DOHH2 (cell line): ENCODE measurements at regions not wholly inside any gene's neighbourhood (a gene's known extent, or its start where the extent isn't known, plus 50 kb on each side); places are given as distances from the start of the nearest gene placed in this dataset.

ENCODE experiments used
- EZH2phosphoT487 ChIP-seq: fragments of 200-600 bp; sonication (generic); IDR thresholded peaks from 2 replicates; pipeline ENCODE4 v1.6.1; 2017; ENCODE audit warnings: borderline replicate concordance, mild to moderate bottlenecking, antibody characterized with exemption, low read length, moderate library complexity, mixed read lengths
- TF ChIP-seq, protein P1 (sequence below): fragments of 200-600 bp; sonication (generic); IDR thresholded peaks from one replicate; pipeline ENCODE4 v1.5.1; 2014; ENCODE audit warnings: antibody characterized with exemption, mild to moderate bottlenecking, low read depth, low read length; ENCODE audit not compliant: poor library complexity, severe bottlenecking

GRCh38 chr2:181393472-181393871 is 63.7 kb upstream of the ITGA4 start:
- TF ChIP-seq, protein P1, sequence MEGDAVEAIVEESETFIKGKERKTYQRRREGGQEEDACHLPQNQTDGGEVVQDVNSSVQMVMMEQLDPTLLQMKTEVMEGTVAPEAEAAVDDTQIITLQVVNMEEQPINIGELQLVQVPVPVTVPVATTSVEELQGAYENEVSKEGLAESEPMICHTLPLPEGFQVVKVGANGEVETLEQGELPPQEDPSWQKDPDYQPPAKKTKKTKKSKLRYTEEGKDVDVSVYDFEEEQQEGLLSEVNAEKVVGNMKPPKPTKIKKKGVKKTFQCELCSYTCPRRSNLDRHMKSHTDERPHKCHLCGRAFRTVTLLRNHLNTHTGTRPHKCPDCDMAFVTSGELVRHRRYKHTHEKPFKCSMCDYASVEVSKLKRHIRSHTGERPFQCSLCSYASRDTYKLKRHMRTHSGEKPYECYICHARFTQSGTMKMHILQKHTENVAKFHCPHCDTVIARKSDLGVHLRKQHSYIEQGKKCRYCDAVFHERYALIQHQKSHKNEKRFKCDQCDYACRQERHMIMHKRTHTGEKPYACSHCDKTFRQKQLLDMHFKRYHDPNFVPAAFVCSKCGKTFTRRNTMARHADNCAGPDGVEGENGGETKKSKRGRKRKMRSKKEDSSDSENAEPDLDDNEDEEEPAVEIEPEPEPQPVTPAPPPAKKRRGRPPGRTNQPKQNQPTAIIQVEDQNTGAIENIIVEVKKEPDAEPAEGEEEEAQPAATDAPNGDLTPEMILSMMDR = no peak
- TF ChIP-seq EZH2phosphoT487 = no peak
